ENCODE measurements at regions not wholly inside any gene's neighbourhood (a gene's known extent, or its start where the extent isn't known, plus 50 kb on each side); places are given as distances from the start of the nearest gene placed in this dataset.

DNA sequence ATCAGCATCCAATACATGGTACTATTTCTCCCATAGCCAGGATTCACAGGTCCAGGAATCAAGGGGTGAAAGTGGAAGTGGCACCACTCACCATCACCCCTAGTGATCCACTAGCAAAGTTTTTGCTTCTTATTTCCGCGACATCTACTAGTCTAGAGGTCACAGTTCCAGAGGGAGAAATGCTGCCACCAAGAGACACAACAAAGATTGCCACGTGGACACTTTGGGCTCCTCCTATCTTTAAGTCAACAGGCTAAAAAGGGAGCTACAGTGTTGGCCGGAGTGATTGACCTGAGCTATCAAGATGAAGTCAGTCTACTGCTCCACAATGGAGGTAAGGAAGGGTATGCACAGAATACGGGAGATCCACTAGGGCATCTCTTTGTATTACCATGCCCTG, 178.2 kb downstream of the AKR1D1 start:
- DNase-seq (ENCODE audit: low spot score), result no peak
- Mint-ChIP-seq H3K4me3 (no peak overlapping the region), H3K36me3 (peaks cover 51% of the 10 kb centered on the region), H3K27me3 (ENCODE audit: low read depth) (peaks cover 3% of the 10 kb centered on the region; the same call in 1 of the 2 replicates), H3K9me3 (peaks cover 63% of the 10 kb centered on the region), H3K4me1 (peaks cover 16% of the 10 kb centered on the region), H3K27ac (no peak overlapping the region)
- ATAC-seq, result no peak; the same call in 1 of the 2 replicates
- POLR2A ChIA-PET, result no interaction called here
- CTCF ChIA-PET, result interaction anchor here (0.6 kb wide), 1 partner anchor 93 kb away, joined by 3 read pairs; no protein-coding TSS in a partner anchor
- TF ChIP-seq, protein P1, sequence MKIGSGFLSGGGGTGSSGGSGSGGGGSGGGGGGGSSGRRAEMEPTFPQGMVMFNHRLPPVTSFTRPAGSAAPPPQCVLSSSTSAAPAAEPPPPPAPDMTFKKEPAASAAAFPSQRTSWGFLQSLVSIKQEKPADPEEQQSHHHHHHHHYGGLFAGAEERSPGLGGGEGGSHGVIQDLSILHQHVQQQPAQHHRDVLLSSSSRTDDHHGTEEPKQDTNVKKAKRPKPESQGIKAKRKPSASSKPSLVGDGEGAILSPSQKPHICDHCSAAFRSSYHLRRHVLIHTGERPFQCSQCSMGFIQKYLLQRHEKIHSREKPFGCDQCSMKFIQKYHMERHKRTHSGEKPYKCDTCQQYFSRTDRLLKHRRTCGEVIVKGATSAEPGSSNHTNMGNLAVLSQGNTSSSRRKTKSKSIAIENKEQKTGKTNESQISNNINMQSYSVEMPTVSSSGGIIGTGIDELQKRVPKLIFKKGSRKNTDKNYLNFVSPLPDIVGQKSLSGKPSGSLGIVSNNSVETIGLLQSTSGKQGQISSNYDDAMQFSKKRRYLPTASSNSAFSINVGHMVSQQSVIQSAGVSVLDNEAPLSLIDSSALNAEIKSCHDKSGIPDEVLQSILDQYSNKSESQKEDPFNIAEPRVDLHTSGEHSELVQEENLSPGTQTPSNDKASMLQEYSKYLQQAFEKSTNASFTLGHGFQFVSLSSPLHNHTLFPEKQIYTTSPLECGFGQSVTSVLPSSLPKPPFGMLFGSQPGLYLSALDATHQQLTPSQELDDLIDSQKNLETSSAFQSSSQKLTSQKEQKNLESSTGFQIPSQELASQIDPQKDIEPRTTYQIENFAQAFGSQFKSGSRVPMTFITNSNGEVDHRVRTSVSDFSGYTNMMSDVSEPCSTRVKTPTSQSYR (CRISPR knock-in tag; IDR thresholded peaks at IDR 0.05), result no peak
- TF ChIP-seq SMAD3 (CRISPR knock-in tag; IDR thresholded peaks at IDR 0.05; ENCODE audit: borderline replicate concordance) (no peak), ZNF263 (CRISPR knock-in tag; IDR thresholded peaks at IDR 0.05; ENCODE audit: low read depth) (no peak), MYBL2 (CRISPR knock-in tag; IDR thresholded peaks at IDR 0.05) (no peak), NR1H2 (CRISPR knock-in tag; IDR thresholded peaks at IDR 0.05) (no peak), TCF7 (CRISPR knock-in tag; IDR thresholded peaks at IDR 0.05; ENCODE audit: low read depth) (no peak)
- TF ChIP-seq, protein P2, sequence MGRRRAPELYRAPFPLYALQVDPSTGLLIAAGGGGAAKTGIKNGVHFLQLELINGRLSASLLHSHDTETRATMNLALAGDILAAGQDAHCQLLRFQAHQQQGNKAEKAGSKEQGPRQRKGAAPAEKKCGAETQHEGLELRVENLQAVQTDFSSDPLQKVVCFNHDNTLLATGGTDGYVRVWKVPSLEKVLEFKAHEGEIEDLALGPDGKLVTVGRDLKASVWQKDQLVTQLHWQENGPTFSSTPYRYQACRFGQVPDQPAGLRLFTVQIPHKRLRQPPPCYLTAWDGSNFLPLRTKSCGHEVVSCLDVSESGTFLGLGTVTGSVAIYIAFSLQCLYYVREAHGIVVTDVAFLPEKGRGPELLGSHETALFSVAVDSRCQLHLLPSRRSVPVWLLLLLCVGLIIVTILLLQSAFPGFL (CRISPR knock-in tag; IDR thresholded peaks at IDR 0.05; ENCODE audit: borderline replicate concordance), result no peak

DNA sequence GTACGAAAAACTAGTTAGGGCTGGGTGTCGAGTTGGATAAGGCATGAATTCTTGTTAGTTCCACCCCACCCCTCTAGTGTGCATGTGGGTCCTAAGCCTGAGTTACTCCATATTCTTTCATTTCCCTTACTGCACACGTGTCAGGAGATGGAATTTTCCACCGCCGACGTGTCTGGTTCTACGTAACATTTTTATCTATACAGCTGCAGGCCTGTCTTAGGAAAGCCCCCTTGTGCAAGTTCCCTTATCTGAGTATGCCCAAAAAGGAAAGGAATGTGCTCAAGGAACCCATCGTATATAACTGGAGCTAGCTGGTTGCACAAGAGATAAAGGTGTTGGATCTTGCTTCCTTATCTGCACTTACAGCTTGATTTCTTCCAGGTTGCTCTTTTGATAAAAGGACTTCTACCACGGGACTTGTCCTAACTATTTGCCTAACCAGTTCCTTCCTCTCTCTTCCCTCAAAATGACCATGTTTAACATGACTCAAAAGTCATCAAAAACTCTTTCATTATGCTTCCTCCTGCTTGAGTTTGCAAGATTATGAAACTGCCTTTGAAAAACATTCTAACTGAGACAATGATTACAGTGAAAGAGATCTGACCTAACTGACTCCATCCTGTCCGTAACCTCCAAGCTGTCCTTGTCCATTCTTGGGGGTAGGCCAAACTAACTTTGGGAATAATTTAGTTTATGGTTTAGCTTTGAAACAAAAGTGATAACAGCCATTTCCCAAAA, 181.4 kb downstream of the AKR1D1 start:
- Mint-ChIP-seq H3K27ac (no peak overlapping the region), H3K4me1 (peaks cover 15% of the 10 kb centered on the region), H3K9me3 (peaks cover 60% of the 10 kb centered on the region), H3K27me3 (ENCODE audit: low read depth) (peaks cover 3% of the 10 kb centered on the region; the same call in 1 of the 2 replicates), H3K36me3 (peaks cover 53% of the 10 kb centered on the region), H3K4me3 (no peak overlapping the region)
- peak; percentile 69 for TF ChIP-seq GABPB1 (CRISPR knock-in tag; IDR thresholded peaks at IDR 0.05)
- TF ChIP-seq, protein P3, sequence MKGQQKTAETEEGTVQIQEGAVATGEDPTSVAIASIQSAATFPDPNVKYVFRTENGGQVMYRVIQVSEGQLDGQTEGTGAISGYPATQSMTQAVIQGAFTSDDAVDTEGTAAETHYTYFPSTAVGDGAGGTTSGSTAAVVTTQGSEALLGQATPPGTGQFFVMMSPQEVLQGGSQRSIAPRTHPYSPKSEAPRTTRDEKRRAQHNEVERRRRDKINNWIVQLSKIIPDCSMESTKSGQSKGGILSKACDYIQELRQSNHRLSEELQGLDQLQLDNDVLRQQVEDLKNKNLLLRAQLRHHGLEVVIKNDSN (CRISPR knock-in tag; IDR thresholded peaks at IDR 0.05), result no peak
- DNase-seq (ENCODE audit: low spot score) (no peak), ATAC-seq (no peak)
- ChIA-PET POLR2A (no interaction called here), CTCF (interaction anchor here (0.9 kb wide), 1 partner anchor 96 kb away, joined by 3 read pairs; no protein-coding TSS in a partner anchor)

DNA sequence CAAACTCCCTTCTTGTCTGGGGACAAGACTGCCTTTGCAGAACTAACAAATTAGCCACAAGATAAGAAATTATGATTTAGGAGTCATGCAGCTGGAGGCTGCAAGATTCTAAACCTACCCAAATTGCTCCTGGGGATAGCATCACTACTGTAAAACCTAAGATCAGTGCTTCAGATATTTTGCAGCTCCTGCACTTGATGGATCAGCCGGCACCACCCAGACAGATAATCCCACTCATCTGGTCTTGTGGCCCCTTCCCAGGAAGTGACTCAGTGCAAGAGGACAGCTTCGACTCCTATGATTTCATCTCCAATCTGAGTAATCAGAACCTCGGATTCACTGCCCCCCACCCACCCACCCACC, 181.9 kb downstream of the AKR1D1 start:
- peaks cover 57% of the 10 kb centered on the region for H3K9me3 Mint-ChIP-seq
- peaks cover 50% of the 10 kb centered on the region for H3K36me3 Mint-ChIP-seq
- TF ChIP-seq ELF4 (CRISPR knock-in tag; IDR thresholded peaks at IDR 0.05; ENCODE audit: low read depth) (no peak), JUN (CRISPR knock-in tag; IDR thresholded peaks at IDR 0.05) (no peak), ZNF138 (CRISPR knock-in tag; conservative IDR thresholded peaks at IDR 0.05) (no peak), TEAD1 (CRISPR knock-in tag; IDR thresholded peaks at IDR 0.05) (no peak), MYBL2 (CRISPR knock-in tag; IDR thresholded peaks at IDR 0.05) (no peak), RELA (CRISPR knock-in tag; IDR thresholded peaks at IDR 0.05; ENCODE audit: borderline replicate concordance) (no peak), OVOL2 (CRISPR knock-in tag; IDR thresholded peaks at IDR 0.05; ENCODE audit: borderline replicate concordance) (no peak), NFATC4 (CRISPR knock-in tag; IDR thresholded peaks at IDR 0.05) (no peak)
- TF ChIP-seq, protein P4, sequence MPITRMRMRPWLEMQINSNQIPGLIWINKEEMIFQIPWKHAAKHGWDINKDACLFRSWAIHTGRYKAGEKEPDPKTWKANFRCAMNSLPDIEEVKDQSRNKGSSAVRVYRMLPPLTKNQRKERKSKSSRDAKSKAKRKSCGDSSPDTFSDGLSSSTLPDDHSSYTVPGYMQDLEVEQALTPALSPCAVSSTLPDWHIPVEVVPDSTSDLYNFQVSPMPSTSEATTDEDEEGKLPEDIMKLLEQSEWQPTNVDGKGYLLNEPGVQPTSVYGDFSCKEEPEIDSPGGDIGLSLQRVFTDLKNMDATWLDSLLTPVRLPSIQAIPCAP (CRISPR knock-in tag; IDR thresholded peaks at IDR 0.05), result no peak
- TF ChIP-seq, protein P5, sequence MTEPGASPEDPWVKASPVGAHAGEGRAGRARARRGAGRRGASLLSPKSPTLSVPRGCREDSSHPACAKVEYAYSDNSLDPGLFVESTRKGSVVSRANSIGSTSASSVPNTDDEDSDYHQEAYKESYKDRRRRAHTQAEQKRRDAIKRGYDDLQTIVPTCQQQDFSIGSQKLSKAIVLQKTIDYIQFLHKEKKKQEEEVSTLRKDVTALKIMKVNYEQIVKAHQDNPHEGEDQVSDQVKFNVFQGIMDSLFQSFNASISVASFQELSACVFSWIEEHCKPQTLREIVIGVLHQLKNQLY (CRISPR knock-in tag; IDR thresholded peaks at IDR 0.05), result no peak
- TF ChIP-seq, protein P6, sequence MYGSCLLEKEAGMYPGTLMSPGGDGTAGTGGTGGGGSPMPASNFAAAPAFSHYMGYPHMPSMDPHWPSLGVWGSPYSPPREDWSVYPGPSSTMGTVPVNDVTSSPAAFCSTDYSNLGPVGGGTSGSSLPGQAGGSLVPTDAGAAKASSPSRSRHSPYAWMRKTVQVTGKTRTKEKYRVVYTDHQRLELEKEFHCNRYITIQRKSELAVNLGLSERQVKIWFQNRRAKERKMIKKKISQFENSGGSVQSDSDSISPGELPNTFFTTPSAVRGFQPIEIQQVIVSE (CRISPR knock-in tag; IDR thresholded peaks at IDR 0.05; ENCODE audit: borderline replicate concordance), result no peak
- TF ChIP-seq, protein P7, sequence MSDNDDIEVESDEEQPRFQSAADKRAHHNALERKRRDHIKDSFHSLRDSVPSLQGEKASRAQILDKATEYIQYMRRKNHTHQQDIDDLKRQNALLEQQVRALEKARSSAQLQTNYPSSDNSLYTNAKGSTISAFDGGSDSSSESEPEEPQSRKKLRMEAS (CRISPR knock-in tag; IDR thresholded peaks at IDR 0.05), result no peak
- TF ChIP-seq, protein P2 (CRISPR knock-in tag; IDR thresholded peaks at IDR 0.05; ENCODE audit: borderline replicate concordance), result no peak

More for the DNA sequence above, 181.9 kb downstream of the AKR1D1 start:
- no peak overlapping the region for H3K4me3 Mint-ChIP-seq
- DNase-seq (ENCODE audit: low spot score), result no peak
- peaks cover under 1% of the 10 kb centered on the region; the same call in 1 of the 2 replicates for H3K27me3 Mint-ChIP-seq (ENCODE audit: low read depth)
- no peak overlapping the region for H3K27ac Mint-ChIP-seq
- ATAC-seq, result no peak
- ChIA-PET POLR2A (no interaction called here), CTCF (interaction anchor here (0.9 kb wide), 1 partner anchor 97 kb away, joined by 3 read pairs; no protein-coding TSS in a partner anchor)
- H3K4me1 Mint-ChIP-seq, result peaks cover 15% of the 10 kb centered on the region
